ENCODE measurements at regions not wholly inside any gene's neighbourhood (a gene's known extent, or its start where the extent isn't known, plus 50 kb on each side); places are given as distances from the start of the nearest gene placed in this dataset.
A peak's percentile ranks its signal among the peaks of the same experiment; 100 is the strongest.

DNA sequence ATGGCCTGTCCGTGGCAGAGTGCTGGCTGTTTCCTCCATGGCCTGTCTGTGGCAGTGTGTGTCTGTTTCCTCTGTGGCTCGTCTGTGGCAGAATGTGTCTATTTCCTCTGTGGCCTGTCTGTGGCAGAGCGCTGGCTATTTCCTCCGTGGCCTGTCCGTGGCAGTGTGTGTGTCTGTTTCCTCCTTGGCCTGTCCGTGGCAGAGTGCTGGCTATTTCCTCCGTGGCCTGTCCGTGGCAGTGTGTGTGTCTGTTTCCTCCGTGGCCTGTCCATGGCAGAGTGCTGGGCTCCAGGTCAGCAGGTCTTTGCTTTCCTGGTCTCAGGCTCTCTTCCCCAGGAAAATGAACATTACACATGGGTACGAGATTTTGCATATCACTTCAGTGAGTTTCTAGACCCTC, 138.4 kb upstream of the IPO9 start:
- DNase-seq = no peak

DNA sequence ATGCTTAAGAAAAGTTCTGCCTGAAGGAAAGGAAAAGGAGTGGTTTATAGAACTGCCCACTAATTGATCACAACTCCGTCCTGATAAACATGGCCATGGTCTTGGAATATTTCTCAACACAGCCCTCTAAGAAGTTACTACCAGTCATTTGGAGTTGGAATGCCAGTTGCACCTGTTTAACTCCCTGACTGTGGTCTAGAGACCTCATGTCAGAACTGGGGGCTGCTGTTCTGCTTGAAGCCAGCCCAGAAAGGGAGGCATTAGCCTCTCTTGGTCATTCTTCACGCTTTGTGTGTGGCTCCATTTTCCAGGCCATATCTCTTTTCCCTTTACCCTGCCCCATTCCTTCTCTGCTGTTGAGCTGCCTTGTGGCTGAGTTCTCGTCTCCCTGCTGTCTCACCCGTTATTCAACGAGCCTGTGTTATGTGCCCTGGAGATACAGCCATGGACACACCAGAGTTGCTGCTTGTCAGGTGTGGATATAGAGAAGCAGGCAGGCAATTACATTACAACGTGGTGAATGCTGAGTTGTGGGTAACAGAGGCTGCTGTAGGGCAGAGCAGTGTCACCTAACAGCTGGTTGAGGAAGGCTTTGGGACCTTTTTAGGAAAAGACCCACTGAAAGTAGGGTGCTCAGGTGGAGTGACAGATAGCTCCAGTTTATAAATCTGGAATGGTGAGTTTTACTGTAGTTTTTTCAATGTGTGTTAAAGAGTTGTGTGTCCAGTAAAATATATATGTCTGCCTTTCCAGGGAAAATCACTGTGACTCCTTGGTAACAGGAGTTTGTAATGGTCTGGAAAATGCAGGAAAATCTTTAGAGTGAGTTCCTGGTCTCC, 137.0 kb upstream of the IPO9 start:
- no peak for DNase-seq

DNA sequence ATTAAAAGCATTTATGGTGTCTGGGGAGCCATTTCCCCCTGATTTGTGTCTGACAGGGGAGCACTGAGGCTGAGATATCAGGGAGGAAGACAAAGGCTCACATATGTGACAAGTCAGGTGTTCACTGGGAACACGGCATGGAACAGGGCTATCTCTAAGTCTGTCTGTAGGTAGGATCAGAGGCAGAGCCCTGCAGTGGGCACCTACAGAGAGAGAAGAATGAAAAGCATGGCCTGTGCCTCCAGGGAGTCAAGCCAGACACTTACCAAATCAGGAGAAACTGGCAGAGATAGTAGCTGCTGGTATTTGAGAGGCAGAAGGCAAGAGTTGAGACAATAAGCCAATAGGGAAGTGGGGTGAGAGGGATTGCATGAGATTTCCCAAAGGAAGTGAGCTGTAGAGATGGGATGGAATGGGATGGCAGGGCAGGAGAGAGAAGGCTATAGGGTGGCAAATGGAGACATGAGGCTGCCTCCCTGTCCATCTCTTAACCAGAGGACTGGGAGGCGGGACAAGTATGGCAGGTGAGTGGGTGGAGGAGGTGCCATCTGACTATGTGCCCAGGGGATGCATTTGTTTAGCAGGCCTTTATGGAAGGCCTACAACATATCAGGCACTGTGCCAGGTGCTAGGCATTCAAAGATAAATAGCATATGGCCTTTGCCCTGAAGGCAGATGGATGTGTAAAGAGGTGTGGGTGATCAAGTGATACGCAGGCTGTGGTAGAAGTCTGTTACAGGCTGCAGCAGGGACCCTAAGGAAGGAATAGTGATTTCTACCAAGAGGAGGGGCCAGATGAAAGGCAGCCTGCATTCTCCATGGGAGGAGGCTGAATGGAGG, 136.2 kb upstream of the IPO9 start:
- no peak for DNase-seq

DNA sequence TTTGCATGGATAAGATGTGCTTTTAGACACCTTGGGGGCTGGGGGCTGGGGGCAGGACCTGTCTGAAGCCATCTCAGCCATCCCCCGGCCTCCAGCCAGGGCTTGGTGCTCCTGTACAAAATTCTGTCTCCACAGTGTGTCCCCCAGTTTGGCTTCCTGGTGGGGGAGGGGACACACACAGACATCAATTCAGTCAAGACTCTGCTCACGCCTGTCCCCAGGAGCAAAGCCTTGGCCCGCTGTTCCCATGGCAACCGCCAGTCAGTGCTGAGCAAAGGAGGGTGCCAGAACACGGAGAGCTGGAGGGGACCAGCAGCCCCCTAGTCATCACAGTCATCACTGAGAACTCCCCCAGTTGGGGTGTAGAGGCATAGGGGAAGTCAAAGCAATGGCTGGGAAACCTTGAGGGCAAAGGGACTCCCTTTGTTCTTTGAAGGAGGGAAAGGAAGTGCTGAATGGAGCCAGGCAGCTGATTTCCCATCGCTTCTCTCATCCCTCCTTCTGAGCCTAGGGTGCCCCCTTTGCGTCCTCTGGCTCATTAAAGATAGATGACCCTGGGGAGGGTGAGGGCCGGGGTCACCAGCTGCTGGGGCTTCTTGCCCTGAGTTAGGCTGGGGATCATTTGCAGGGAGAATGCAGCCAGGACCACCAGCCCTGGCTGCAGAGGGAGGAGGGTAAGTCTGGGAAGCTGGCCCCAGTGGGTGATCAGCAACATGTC, 134.9 kb upstream of the IPO9 start:
- no peak for DNase-seq

DNA sequence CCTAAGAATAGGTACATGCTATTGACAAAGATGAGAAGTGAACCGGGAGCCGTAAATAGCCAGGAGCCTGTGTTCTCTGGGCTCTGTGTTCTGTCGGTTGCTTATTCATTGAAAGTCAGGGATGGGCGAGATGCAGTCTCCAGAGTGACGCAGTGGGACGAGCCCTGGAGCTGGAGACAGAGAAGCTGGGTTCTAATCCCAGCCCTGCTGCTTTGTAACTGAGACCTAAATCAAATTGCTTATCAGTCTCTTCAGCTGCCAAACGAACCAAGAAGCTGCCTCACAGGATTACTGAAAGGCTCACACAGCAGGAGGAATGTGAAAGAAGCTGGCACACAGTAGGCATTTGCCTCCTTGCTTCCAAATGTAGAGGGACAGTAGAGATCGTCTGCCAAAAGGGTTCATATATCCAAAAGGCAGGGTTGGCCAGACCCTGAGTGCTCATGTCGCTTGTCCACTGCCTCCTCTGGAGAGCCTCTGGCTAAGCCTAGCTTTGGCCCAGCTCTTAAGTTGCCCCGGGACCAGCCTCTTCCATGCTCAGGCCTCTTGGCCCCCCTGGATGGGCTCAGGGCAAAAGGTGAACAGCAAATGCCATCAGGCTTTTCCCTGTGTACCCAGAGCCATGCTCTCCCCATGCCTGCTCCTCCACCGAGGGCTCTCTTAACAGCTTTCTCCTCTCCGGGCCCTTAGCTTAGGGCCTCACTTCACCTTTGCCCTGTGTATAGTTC, 134.2 kb upstream of the IPO9 start:
- no peak for DNase-seq

DNA sequence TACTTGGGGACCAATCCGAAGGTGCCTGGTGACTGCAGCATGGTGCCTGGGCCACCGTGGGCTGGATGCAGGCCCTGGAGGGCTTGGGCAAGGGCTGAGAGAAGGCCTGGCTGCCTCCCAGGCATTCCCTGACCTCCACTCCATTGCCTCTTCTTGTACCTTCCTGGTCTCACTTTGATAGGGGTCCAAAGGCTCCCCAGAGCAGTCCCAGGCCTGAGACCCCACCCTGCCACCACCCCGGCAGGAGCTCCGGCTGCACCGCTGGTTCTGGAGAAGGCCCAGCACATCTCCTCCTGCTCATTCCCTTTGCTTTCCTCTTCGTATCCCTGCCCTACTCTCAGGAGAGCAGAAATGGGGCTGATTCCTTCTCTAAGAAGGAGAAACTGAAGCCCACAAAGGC, 133.3 kb upstream of the IPO9 start:
- no peak for DNase-seq

DNA sequence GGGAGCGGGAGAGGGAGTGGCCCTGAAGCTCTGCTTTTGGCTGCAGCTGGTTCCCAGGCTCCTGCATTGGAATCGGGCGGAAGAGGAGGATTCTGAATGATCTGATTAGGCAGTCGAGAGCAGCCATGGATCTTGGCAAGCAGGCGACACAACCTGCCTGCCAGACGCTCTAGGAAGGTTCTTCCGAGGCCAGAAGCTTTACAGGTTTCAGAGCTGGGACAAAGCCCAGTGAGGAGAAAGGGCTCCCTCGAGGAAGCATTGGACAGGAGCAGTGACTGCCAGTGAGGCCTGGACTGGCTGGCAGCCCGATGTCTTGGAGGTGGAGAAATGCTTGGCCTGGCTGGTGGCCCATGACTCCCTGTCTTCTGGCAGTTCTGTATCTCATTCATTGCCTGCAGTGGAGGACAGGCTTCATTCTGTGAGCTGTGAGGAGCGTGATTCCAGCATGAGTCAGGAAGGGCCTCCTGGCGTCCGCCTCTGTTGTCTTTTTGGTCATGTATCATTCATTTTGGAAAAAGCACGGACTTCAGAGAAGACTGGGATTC, 132.7 kb upstream of the IPO9 start:
- DNase-seq = no peak

DNA sequence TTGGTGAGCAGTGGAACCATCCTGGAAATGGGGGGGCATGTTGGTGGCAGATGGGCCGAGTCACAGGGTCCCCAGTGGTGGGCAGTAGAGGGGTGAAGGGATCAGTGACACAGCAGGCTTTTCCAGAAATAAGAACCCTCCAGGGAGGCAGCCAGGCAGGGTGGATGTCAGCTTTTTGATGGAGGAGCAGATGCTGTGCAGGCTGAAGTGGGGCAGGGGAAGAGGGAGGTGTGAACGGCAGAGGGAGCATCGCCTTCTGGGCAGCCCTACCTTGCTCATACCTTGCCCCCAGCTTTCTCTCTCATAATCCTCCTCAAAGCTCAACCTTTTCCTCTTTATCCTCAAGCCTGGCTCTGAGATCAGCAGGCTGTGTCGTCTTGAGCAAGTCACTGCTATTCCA, 131.8 kb upstream of the IPO9 start:
- DNase-seq = no peak

DNA sequence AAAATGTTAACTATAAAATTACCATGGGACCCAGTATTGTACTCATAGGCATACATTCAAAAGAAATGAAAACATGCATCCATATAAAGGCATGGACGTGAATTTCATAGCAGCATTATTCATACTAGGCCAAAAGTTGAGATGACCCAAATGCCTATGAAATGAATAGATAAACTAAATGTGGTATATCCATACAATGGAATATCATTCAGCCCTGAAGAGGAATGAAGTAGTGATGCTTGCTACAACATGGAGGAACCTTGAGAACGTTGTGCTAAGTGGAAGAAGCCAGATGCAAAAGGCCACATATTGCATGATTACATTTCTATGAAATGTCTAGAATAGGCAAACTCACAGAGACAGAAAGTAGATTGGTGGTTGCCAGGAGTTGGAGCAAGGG, 127.1 kb upstream of the IPO9 start:
- DNase-seq = no peak

DNA sequence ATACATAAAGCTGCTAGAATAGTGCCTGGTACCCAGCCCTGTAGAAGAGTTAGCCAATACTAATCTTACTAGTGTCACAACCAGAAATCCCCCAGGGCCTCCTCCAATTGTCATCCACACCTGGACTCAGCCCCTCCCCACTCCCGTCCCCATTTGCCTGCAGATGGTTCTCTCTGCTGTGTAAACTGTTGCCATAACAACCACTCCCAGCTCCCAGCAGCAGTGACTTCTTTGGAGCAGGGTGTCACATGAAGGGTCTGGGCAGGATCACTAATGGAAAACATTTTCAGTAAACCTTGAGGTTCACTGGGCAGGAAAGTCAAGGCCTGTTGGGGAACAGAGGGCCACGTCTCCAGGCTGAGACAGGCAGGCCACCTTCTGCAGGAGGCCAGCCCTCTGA, 126.0 kb upstream of the IPO9 start:
- DNase-seq = peak; percentile 63

DNA sequence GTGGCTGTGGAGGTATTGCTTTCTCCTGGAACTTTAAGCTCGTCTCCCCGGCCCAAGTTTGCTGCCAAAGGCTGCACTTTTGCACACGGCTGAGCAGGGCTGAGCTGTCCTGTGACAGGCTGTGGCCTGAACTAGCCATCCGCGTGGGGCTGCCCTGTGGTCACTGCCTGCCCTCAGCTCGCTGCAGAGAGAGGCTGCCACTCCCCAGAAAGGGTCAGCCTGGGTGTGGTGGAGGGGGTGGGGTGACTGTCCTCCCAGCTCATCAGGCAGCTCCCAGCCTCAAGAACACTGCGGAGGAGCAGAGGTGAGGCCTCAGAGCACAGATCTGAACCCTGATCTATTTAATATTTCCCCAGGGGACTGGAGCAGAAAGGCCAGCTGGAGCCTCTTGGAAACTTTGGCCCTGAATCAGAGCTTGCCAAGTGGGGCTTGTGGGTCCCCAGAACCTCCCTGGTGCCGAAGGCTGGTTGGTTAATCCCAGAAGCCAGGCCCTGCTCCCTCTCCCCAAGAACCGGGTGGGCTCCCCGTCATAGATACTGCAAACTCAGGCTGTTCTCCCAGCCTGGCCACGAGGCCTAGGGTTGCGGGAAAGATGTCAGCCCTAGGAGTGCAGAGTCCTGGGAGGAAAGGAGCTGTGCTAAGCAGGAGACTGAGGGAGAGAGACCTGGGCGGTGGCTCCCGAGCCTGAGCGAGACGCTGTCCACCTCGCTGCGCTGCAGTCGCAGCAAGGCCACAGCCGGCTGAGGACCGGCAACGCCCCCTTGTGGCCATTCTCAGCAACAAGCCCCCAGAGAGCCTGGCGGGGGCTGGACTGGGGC, 125.1 kb upstream of the IPO9 start:
- DNase-seq = no peak

DNA sequence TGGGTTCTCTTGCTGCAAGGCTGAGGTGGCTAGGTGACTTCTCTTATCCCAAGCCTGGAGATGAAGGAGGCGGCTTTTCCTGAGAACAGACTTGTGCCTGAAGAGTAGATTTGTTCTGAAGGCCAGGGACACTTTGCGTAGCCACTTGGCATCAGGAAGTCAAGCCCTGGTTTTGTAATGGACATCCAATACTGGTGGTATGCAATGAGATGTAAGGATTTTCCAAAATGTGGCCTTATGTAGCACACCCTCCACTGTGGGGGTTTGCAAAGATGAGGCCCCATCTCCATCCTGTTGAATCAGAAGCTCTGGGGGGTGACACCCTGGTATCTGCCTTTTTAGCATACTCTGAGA, 124.5 kb upstream of the IPO9 start:
- no peak for DNase-seq

DNA sequence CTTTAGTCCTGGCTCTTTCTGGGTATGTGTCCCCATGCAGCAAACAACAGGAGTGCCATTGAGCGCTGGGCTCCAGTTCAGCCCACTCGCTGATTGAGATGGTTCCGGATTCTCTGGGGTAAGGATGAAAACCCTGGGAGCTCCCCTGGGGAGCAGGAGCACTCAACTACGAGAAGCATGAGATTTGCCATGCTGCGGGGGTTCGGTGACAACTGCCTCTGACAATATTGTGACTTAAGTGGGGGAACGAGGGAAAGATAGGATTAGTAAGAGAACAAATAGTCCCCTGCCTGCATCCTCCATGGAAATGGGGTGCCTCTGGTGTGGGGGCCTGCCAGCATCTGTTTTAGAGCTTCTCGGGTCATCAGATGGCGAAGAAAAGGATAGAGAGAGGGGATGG, 123.6 kb upstream of the IPO9 start:
- no peak for DNase-seq

DNA sequence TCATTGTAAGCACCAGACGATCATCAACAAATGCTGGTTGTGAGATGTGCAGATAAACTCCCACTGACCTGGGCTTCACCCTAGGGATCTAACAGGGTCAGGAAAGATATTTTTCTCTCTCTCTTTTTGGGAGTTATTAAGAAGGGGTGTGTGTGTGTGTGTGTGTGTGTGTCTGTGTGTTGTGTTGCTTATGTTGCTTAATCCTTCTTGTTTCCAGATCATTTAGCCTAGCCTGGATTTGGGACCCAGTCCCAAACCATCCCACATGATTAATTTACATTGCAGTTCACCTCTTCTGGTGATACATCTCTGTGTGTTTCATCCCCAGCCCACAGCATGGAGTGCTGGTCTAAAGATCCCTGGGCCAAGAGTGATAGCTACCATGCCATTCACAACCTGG, 122.8 kb upstream of the IPO9 start:
- DNase-seq = no peak

DNA sequence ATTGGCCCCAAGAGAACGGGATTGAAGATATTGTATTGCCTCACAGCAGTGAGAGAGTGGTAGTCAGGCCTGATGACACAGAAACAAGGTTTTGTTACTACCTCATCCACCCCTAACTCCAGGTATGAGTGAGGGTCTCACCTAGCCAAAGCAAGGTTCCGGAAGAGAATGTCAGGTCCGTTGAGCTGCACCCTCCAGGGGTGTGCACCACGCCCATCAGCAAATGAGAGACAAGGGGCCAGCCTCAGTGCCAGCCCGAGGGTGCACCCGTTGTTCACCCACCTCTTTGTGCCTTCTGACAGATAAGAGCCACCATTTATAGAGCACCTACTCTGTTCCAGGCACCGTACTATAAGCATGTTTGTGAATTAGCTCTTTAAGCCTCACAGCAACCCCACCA, 121.9 kb upstream of the IPO9 start:
- DNase-seq = no peak

DNA sequence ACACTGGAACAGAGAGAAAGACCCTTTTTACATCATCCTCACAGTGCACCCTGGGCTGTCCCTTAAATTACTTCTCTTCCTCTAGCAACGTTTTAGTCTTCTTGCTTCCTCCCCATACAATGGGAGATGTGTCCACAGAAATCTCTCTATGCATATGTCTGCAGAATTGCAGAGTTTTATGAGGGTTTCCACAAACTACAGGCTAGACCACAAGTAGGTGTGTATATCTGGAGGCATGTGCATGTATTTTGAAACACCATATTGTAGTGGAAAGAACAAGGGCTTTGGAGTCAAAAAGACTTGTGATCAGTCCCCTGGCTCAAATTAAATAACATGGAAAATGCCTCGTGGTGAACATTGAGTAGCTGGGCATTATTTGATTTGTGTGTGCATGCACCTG, 121.3 kb upstream of the IPO9 start:
- DNase-seq = no peak

DNA sequence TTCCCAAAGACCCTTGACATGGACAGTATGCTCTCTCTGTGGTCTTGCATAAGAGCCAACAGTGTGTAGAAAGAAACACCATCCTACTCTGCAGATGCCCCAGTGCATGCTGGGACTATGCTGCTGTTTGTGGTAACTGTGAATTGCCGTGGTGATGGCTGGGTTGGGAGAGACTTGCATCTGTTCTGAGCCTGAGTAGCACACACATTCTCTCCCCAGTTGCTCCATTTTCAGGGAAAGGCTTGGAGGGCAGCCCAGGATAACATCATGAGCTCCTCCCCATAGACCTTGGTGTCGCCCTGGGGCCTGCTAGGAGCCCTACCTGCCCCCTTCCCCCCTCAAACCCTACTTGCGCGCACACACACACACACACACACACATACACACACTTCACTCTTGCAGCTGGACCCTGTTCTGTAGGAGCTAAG, 120.9 kb upstream of the IPO9 start:
- no peak for DNase-seq

DNA sequence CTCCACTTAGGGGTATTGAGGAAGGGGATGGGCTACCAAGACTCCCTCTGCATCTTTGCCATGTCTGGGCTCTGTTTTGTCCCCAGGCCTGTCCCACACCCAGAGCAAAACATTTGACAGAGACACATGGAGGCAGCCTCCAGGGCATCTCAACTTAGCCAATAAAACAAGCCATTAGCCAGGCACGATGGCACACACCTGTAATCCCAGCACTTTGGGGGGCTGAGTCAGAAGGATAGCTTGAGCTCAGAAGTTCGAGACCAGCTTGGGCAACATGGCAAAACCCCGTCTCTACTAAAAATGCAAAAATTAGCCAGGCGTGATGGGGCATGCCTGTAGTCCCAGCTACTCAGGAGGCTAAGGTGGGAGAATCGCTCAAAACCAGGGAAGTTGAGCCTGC, 120.3 kb upstream of the IPO9 start:
- DNase-seq = no peak

DNA sequence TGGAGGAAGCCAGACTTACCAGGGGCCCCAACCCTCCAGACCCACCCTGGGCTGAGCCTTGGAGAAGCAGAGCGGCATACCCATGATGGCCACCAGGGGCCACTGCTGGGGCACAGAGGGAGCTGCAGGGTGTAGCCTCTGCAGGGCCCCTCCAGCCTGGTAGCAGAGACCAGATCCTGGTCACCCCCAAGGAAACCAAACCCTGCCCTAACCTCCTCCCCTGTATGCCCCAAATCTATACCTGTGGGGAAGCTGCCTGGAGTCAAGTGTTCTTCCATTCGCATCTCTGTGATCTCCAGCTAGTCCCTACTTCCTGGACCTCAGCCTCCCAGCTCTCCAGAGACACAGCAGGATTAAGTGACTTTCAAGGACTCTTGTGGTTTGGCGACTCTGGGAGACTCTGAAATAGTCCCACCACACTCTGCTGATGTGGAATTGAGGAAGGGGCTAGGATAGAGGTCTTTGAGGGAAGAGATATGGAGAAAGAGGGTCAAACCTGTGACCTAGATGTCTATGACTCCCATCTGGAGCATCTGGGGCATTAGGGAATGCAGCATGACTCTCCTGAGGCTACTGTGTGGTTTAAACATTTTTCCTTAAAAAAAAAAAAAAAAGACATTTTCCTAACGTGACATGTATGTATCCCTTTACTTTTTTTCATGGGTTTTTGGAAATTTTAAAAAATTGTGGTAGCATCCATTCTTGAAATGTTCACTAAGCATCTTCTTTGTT, 119.2 kb upstream of the IPO9 start:
- no peak for DNase-seq

DNA sequence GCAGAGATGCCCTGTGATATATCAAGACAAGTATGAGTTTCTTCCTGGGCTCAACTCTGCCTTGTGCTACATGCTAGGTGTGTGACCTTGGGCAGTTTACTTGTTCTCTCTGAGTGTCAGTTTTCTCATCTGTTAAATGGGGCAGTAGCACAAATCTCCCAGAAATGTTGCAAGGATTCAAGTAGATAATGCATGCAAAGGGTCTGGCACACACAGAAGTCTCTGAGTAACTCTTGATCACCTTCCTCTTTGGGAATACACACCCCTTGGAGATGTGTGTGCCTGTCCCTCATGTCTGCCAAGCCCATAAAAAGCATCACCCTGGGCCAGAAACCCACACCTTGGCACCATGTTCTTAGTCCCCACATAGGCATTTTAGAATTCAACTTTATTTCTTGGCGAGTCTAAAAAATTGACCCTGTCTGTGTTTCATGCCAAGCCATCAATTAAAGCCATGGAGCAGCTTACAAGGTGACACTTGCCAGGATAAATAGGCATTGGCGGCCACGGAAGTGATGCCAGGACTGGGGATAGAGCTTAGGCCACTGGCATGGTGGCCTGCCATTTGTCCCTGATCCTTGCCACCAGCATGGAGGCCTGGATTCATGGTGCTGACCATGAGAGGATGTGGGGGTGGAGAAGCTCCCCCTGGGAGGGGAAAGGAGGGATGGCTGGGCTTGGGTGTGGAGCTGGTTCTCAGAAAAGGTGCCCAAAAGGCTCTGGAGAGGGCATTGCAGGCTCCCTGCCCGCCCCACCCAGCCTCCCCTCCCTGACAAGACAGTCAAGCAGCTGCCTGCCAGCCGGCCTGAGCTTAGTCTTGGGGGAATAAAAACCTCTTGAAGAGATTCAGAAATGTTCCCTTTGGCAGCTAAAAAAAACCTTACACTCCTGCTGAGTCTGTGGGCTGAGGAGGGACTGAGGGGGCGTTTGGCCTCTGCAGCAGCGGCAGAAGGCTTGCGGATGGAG, 118.0 kb upstream of the IPO9 start:
- DNase-seq = no peak
